Stimulated activated CD4-positive, alpha-beta T cell treated with anti-CD3 and anti-CD28 coated beads, Interleukin-12 subunit alpha, Interleukin-12 subunit beta, amount 100 ng/mL, for 48 hours (primary cell): ENCODE measurements at regions not wholly inside any gene's neighbourhood (a gene's known extent, or its start where the extent isn't known, plus 50 kb on each side); places are given as distances from the start of the nearest gene placed in this dataset.

Source experiments
- DNase-seq, 3 donors: peaks; one replicate each; pipeline ENCODE4 v3.0.0-alpha.2; 2020; ENCODE audit warnings: low read depth in 2 of 3, low spot score in 1 of 3

GRCh38 chr2:4551691-4552474 is 848.5 kb downstream of the DCDC2C start:
- DNase-seq: no peak

- DNase-seq: no peak
Observed at GRCh38 chr2:4553241-4553640, 849.9 kb downstream of the DCDC2C start.

GRCh38 chr2:4556135-4556896 is 852.9 kb downstream of the DCDC2C start:
- no peak for DNase-seq

- no peak for DNase-seq
Observed at GRCh38 chr2:4561196-4561595, 857.8 kb downstream of the DCDC2C start.

- DNase-seq: no peak
Observed at GRCh38 chr2:4576075-4576474, 872.7 kb downstream of the DCDC2C start.

- DNase-seq: no peak
Observed at GRCh38 chr2:4579977-4580376, 876.6 kb downstream of the DCDC2C start.

GRCh38 chr2:4585057-4585635 is 881.8 kb downstream of the DCDC2C start:
- DNase-seq: no peak

GRCh38 chr2:4588606-4589005 is 885.2 kb downstream of the DCDC2C start:
- no peak for DNase-seq

- DNase-seq: no peak
Observed at GRCh38 chr2:4591261-4591660, 887.9 kb downstream of the DCDC2C start.

- no peak for DNase-seq
Observed at GRCh38 chr2:4597400-4597799, 894.0 kb downstream of the DCDC2C start.

GRCh38 chr2:4604767-4605166 is 901.4 kb downstream of the DCDC2C start:
- DNase-seq: no peak

- DNase-seq: no peak
Observed at GRCh38 chr2:4618141-4618540, 914.8 kb downstream of the DCDC2C start.

- DNase-seq: no peak
Observed at GRCh38 chr2:4618630-4619228, 915.4 kb downstream of the DCDC2C start.

- DNase-seq: no peak
Observed at GRCh38 chr2:4628998-4629501, 925.7 kb downstream of the DCDC2C start.

- no peak for DNase-seq
Observed at GRCh38 chr2:4635289-4635688, 931.9 kb downstream of the DCDC2C start.

- no peak for DNase-seq
Observed at GRCh38 chr2:4653991-4654390, 950.6 kb downstream of the DCDC2C start.

- DNase-seq: no peak
Observed at GRCh38 chr2:4656326-4656725, 953.0 kb downstream of the DCDC2C start.

- no peak for DNase-seq
Observed at GRCh38 chr2:4662161-4662779, 958.9 kb downstream of the DCDC2C start.

GRCh38 chr2:4668381-4668780 is 965.0 kb downstream of the DCDC2C start:
- no peak for DNase-seq

- no peak for DNase-seq
Observed at GRCh38 chr2:4670331-4670730, 967.0 kb downstream of the DCDC2C start.

GRCh38 chr2:4673025-4673489 is 969.7 kb downstream of the DCDC2C start:
- no peak for DNase-seq
